ENCODE measurements at regions not wholly inside any gene's neighbourhood (a gene's known extent, or its start where the extent isn't known, plus 50 kb on each side); places are given as distances from the start of the nearest gene placed in this dataset.

DNA sequence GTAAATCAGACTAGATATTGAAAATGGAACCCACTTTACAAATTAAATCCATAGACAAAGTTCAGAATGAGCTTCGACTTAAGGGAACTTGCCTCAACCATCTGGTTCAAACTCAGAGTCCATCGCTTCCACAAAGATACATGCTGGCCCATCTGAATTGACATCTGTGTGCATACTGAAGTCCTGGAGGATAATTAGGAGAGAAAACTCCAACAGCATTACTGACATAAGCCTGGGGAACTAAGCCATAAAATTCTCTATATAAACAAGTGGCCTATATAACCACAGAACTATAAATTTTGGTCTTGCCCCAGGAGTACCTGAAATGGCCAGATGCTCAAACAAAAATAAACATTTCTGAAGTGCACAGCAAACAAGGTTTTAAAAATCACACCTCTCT, 94.4 kb downstream of the IZUMO3 start:
- H3K27me3 ChIP-seq (ENCODE audit: control insufficient read depth, extremely low read depth, insufficient read depth, low read length) = no peaks in the 10 kb centered on the region
- FAIRE-seq = no peak
- dilution Hi-C loops (cut with MboI; ENCODE audit: extremely low pct_ligation_motif_present, low sequenced_read_pairs) = no loop called here

DNA sequence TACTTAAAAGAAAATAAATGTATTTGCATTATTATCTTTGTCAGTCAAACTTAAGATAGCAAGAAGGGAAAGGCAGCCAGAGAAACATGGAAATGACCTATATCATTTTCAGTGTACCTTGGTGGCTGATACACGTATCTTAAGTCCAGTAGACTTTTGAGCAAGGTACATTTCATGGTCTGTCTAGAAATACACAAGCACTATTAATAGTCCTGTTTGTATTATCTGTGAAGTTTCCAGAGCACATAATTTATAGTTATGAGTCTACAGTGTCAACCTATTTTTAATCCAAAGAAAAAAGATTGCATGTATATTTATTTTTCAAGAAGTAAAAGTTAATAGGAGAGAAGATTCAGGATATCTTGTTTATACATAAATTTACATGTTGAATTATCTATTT, 95.7 kb downstream of the IZUMO3 start:
- Histone ChIP-seq H3K27ac (ENCODE audit: control insufficient read depth, insufficient read depth, low read length) (no peak overlapping the region), H3K4me2 (ENCODE audit: control insufficient read depth, extremely low read depth, insufficient read depth, low read depth, low read length) (no peak overlapping the region), H3K27me3 (ENCODE audit: control insufficient read depth, extremely low read depth, insufficient read depth, low read length) (no peaks in the 10 kb centered on the region), H2AFZ (ENCODE audit: control insufficient read depth, low read length) (no peak overlapping the region), H3K36me3 (ENCODE audit: control insufficient read depth in 2 of 2, extremely low read depth in 1 of 2, insufficient read depth in 2 of 2, low read length in 2 of 2) (no peaks in the 10 kb centered on the region), H3K9me1 (ENCODE audit: control insufficient read depth, extremely low read depth, insufficient read depth, low read length) (no peaks in the 10 kb centered on the region), H3K4me1 (ENCODE audit: control insufficient read depth, extremely low read depth, insufficient read depth, low read length) (no peaks in the 10 kb centered on the region), H3K9ac (ENCODE audit: control insufficient read depth, extremely low read depth, insufficient read depth, low read length) (no peak overlapping the region), H3K4me3 (ENCODE audit: control insufficient read depth in 2 of 3, extremely low read depth in 1 of 3, insufficient read depth in 2 of 3, low read depth in 1 of 3, low read length in 3 of 3) (no peak overlapping the region), H4K20me1 (ENCODE audit: control insufficient read depth, extremely low read depth, insufficient read depth, low read length) (no peaks in the 10 kb centered on the region), H3K9me3 (ENCODE audit: control insufficient read depth, low read depth, low read length) (no peaks in the 10 kb centered on the region), H3K79me2 (ENCODE audit: control insufficient read depth, insufficient read depth, low read length) (no peaks in the 10 kb centered on the region)
- no peak for FAIRE-seq
- DNase-seq (ENCODE audit: low read depth, low spot score) = no peak
- dilution Hi-C loops (cut with MboI; ENCODE audit: extremely low pct_ligation_motif_present, low sequenced_read_pairs) = no loop called here
- TF ChIP-seq, protein P1, sequence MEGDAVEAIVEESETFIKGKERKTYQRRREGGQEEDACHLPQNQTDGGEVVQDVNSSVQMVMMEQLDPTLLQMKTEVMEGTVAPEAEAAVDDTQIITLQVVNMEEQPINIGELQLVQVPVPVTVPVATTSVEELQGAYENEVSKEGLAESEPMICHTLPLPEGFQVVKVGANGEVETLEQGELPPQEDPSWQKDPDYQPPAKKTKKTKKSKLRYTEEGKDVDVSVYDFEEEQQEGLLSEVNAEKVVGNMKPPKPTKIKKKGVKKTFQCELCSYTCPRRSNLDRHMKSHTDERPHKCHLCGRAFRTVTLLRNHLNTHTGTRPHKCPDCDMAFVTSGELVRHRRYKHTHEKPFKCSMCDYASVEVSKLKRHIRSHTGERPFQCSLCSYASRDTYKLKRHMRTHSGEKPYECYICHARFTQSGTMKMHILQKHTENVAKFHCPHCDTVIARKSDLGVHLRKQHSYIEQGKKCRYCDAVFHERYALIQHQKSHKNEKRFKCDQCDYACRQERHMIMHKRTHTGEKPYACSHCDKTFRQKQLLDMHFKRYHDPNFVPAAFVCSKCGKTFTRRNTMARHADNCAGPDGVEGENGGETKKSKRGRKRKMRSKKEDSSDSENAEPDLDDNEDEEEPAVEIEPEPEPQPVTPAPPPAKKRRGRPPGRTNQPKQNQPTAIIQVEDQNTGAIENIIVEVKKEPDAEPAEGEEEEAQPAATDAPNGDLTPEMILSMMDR (optimal IDR thresholded peaks at IDR 0.05 in 1 of 3, IDR thresholded peaks at IDR 0.05 in 1 of 3, conservative IDR thresholded peaks at IDR 0.05 in 1 of 3; ENCODE audit: extremely low read depth in 1 of 3, insufficient read depth in 2 of 3, low read length in 3 of 3) = no peak
- no peak for TF ChIP-seq EZH2 (IDR thresholded peaks at IDR 0.05; ENCODE audit: low read length)

More for the DNA sequence above, 94.4 kb downstream of the IZUMO3 start:
- Histone ChIP-seq H3K79me2 (ENCODE audit: control insufficient read depth, insufficient read depth, low read length) (no peaks in the 10 kb centered on the region), H3K9me1 (ENCODE audit: control insufficient read depth, extremely low read depth, insufficient read depth, low read length) (no peaks in the 10 kb centered on the region), H3K9ac (ENCODE audit: control insufficient read depth, extremely low read depth, insufficient read depth, low read length) (no peak overlapping the region), H2AFZ (ENCODE audit: control insufficient read depth, low read length) (no peak overlapping the region), H3K9me3 (ENCODE audit: control insufficient read depth, low read depth, low read length) (no peaks in the 10 kb centered on the region), H3K4me1 (ENCODE audit: control insufficient read depth, extremely low read depth, insufficient read depth, low read length) (no peaks in the 10 kb centered on the region), H3K4me3 (ENCODE audit: control insufficient read depth in 2 of 3, extremely low read depth in 1 of 3, insufficient read depth in 2 of 3, low read depth in 1 of 3, low read length in 3 of 3) (no peak overlapping the region), H3K4me2 (ENCODE audit: control insufficient read depth, extremely low read depth, insufficient read depth, low read depth, low read length) (no peak overlapping the region), H3K36me3 (ENCODE audit: control insufficient read depth in 2 of 2, extremely low read depth in 1 of 2, insufficient read depth in 2 of 2, low read length in 2 of 2) (no peaks in the 10 kb centered on the region), H3K27ac (ENCODE audit: control insufficient read depth, insufficient read depth, low read length) (no peak overlapping the region), H4K20me1 (ENCODE audit: control insufficient read depth, extremely low read depth, insufficient read depth, low read length) (no peaks in the 10 kb centered on the region)
- DNase-seq (ENCODE audit: low read depth, low spot score) = no peak
- TF ChIP-seq, protein P1 (optimal IDR thresholded peaks at IDR 0.05 in 1 of 3, IDR thresholded peaks at IDR 0.05 in 1 of 3, conservative IDR thresholded peaks at IDR 0.05 in 1 of 3; ENCODE audit: extremely low read depth in 1 of 3, insufficient read depth in 2 of 3, low read length in 3 of 3) = no peak
- TF ChIP-seq EZH2 (IDR thresholded peaks at IDR 0.05; ENCODE audit: low read length) = no peak
